Esophagus squamous epithelium (tissue), 5 donors: ENCODE measurements at regions not wholly inside any gene's neighbourhood (a gene's known extent, or its start where the extent isn't known, plus 50 kb on each side); places are given as distances from the start of the nearest gene placed in this dataset.

Experiments
- DNase-seq: peaks from one replicate; lab custom pipeline; 2025; lab: John Stamatoyannopoulos, UW
- H3K27ac ChIP-seq, 4 donors: fragments of 200-600 bp; sonication (generic); one replicate each; pipeline ENCODE4 v1.5.1; 2016 to 2019; ENCODE audit warnings: mild to moderate bottlenecking in 1 of 4
- H3K27me3 ChIP-seq, 4 donors: fragments of 200-600 bp; sonication (generic); 1 replicate in 3 of 4; 2 replicates in 1 of 4; pipeline versions ENCODE4 v1.5.1 to v1.6.0; 2017 to 2021; ENCODE audit warnings: antibody characterized with exemption in 1 of 4
- H3K36me3 ChIP-seq, 3 donors: fragments of 200-600 bp; sonication (generic); one replicate each; pipeline ENCODE4 v1.5.1; 2016 to 2019
- H3K4me1 ChIP-seq, 3 donors: fragments of 200-600 bp; sonication (generic); one replicate each; pipeline ENCODE4 v1.5.1; 2017 to 2019
- H3K4me3 ChIP-seq, 4 donors: fragments of 200-600 bp; sonication (generic); 1 replicate in 3 of 4; 2 replicates in 1 of 4; pipeline ENCODE4 v1.5.1; 2016 to 2019; ENCODE audit warnings: mild to moderate bottlenecking in 2 of 4, moderate library complexity in 1 of 4
- H3K9me3 ChIP-seq, 3 donors: fragments of 200-600 bp; sonication (generic); one replicate each; pipeline ENCODE4 v1.5.1; 2016 to 2019
- POLR2A ChIP-seq, 4 donors: fragments of 450-650 bp; IDR thresholded peaks; one replicate each; pipeline ENCODE4 v1.6.1; 2017; ENCODE audit warnings: antibody characterized with exemption in 4 of 4, mild to moderate bottlenecking in 4 of 4, moderate library complexity in 3 of 4
- WGBS, 2 donors: methylation state at CpG; one replicate each; pipeline ENCODE4 v1.1.5; 2018; 5-methylcytosine and 5-hydroxymethylcytosine counted together
- intact Hi-C: fragments of 100-400 bp; cut with DNase I; formaldehyde crosslinking; loops from one replicate; pipeline ENCODE4 v1.15.0; 2022
- TF ChIP-seq, protein P1 (sequence below), 6 experiments: fragments of 450-650 bp in 4 of 6; fragments of 200-600 bp in 2 of 6; sonication (generic) in 2 of 6; IDR thresholded peaks; one replicate each; pipeline ENCODE4 v1.5.1; 2016 to 2019; ENCODE audit warnings: antibody characterized with exemption in 6 of 6, mild to moderate bottlenecking in 4 of 6, moderate library complexity in 4 of 6
- donor health status: DM: yes; HTN: yes; CAD: no.

DNA sequence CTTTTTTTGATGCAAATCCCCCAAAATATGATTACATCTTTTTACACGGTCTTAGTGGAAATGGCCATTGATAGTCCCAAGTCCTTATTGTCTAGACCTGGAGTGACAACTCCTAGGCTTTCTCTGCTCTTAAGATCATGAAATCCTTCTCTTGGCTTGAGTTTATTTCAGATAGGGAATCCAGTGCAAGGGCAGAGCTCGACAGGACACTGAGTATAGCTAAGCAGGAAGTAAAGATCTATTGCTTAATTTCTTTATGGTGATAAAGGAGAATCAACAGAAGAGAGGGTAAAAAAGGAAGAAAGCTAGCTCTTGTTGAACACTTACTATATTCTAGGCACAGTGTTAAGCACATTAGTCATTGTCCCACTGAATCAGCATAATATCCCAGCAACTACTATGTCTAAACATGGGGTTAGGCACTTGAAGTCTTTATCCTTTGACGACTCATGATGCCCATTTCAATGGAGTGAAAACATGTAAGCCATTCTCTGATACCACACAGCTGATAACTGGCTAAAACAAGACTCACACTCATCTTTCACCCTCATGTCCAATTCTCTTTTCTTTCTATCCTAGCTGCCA is 74.1 kb upstream of the LRATD1 start:
- Histone ChIP-seq H3K27me3 (no peaks in the 10 kb centered on the region), H3K36me3 (no peaks in the 10 kb centered on the region), H3K27ac (peak overlapping the region in 3 of 4 donors; percentile 1 to 58 (median 51)), H3K4me3 (no peak overlapping the region), H3K9me3 (no peaks in the 10 kb centered on the region), H3K4me1 (peaks cover 7 to 48% (median 13%) of the 10 kb centered on the region in 3 donors)
- intact Hi-C loops: no loop called here
- TF ChIP-seq POLR2A (IDR thresholded peaks at IDR 0.05): no peak
- TF ChIP-seq, protein P1, sequence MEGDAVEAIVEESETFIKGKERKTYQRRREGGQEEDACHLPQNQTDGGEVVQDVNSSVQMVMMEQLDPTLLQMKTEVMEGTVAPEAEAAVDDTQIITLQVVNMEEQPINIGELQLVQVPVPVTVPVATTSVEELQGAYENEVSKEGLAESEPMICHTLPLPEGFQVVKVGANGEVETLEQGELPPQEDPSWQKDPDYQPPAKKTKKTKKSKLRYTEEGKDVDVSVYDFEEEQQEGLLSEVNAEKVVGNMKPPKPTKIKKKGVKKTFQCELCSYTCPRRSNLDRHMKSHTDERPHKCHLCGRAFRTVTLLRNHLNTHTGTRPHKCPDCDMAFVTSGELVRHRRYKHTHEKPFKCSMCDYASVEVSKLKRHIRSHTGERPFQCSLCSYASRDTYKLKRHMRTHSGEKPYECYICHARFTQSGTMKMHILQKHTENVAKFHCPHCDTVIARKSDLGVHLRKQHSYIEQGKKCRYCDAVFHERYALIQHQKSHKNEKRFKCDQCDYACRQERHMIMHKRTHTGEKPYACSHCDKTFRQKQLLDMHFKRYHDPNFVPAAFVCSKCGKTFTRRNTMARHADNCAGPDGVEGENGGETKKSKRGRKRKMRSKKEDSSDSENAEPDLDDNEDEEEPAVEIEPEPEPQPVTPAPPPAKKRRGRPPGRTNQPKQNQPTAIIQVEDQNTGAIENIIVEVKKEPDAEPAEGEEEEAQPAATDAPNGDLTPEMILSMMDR (IDR thresholded peaks at IDR 0.05): no peak
- no peak for DNase-seq
- WGBS, 2 donors: 49 to 58% methylated on average over 3 of the region's 3 CpGs

DNA sequence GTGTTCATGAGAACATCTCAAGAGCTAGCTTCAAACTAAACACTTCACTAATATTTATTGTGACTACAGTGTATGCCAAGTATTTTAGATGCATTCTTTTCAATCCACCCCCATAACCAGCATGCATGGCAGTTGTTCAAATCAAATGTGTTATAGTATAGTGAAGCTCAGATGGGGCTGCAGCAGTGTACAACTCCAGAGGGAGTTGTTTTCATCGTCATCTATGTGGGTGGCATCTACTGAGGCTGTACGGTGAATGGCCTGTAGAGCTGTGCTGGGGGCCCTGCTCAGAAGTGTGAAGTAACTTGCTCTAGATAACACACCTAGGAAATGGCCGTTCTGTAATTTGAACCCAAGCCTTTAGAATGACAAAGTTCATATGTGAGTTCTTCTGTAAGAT is 71.8 kb upstream of the LRATD1 start:
- intact Hi-C loops: no loop called here
- no peak for TF ChIP-seq POLR2A (IDR thresholded peaks at IDR 0.05)
- TF ChIP-seq, protein P1 (IDR thresholded peaks at IDR 0.05): no peak
- H3K27me3 ChIP-seq: no peaks in the 10 kb centered on the region
- no peak overlapping the region for H3K4me3 ChIP-seq
- H3K4me1 ChIP-seq: peaks cover 7 to 43% (median 13%) of the 10 kb centered on the region in 3 donors
- H3K9me3 ChIP-seq: no peaks in the 10 kb centered on the region
- no peaks in the 10 kb centered on the region for H3K36me3 ChIP-seq
- no peak overlapping the region for H3K27ac ChIP-seq
- 81 to 85% methylated on average over 3 of the region's 3 CpGs for WGBS, 2 donors
- no peak for DNase-seq

DNA sequence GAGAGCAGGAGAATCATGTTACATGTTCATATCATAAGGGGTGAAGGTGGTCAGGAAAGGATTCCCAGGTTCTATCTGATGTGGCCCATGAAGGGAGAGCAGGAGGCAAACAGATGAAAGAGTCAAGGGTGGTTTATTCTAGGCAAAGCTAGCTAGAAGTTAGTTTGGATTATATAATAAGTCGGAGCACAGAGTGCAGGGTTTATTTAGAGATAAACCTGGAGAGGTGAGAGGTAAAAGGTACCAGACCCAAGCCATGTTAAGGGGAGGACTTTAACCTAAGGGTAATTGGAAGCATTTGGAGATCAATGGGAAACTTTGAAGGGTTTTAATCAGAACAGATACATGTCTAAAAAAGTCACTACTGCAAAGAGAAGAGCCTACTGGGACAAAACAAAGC is 69.2 kb upstream of the LRATD1 start:
- H3K27me3 ChIP-seq: no peaks in the 10 kb centered on the region
- DNase-seq: no peak
- H3K36me3 ChIP-seq: no peaks in the 10 kb centered on the region
- no peak overlapping the region for H3K27ac ChIP-seq
- no peaks in the 10 kb centered on the region for H3K9me3 ChIP-seq
- no peak overlapping the region for H3K4me3 ChIP-seq
- intact Hi-C loops: no loop called here
- no peak for TF ChIP-seq POLR2A (IDR thresholded peaks at IDR 0.05)
- TF ChIP-seq, protein P1 (IDR thresholded peaks at IDR 0.05): no peak
- WGBS, 2 donors: 67 to 81% methylated on average over 1 of the region's 1 CpG
- peaks cover 0 to 35% (median 0%) of the 10 kb centered on the region in 3 donors for H3K4me1 ChIP-seq

DNA sequence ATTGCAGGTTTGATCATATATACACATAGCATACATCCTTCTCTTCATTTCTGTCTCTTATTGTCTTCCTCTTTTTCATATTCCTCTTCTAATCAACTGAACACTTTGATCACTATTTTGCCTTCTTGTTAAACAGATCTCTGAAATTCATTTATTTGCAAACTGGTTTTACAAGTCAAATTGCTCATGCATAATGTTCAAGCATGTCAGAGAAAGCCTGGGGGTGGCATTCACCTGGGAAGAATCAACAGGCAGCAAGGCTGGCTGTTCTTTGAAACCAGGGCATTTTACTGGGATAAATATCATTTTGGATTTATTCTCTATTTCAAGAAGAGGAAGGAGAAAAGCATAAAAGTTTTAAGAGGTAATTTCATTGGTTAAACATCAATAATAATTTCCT is 66.9 kb upstream of the LRATD1 start:
- Histone ChIP-seq H3K27ac (peak overlapping the region in 3 of 4 donors; percentile 48 to 61 (median 48)), H3K27me3 (no peaks in the 10 kb centered on the region), H3K9me3 (no peaks in the 10 kb centered on the region), H3K36me3 (no peaks in the 10 kb centered on the region), H3K4me3 (no peak overlapping the region), H3K4me1 (peaks cover 0 to 28% (median 0%) of the 10 kb centered on the region in 3 donors)
- intact Hi-C loops: no loop called here
- no peak for TF ChIP-seq POLR2A (IDR thresholded peaks at IDR 0.05)
- TF ChIP-seq, protein P1 (IDR thresholded peaks at IDR 0.05): no peak
- no peak for DNase-seq

DNA sequence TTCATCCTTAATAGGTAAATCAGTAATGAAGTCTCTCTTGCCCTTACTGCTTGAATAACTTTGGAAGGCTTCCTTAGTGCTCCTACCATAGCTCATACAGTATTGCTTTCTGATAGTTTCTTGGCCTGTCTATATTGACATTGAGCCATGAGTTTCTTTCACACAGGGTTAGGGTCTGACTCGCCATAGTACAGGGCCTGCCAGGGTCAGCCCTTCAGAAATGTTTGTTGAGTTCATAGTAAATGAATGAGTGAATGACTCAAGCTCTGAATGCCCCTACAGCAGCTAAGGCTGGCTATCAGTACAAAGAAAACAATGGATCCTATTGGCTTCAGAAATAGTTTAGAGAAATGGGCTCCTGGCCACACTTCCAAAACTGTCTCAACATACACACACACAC is 65.0 kb upstream of the LRATD1 start:
- Histone ChIP-seq H3K4me1 (peaks cover 0 to 28% (median 0%) of the 10 kb centered on the region in 3 donors), H3K9me3 (no peaks in the 10 kb centered on the region), H3K27me3 (no peaks in the 10 kb centered on the region), H3K36me3 (no peaks in the 10 kb centered on the region), H3K27ac (no peak overlapping the region), H3K4me3 (no peak overlapping the region)
- intact Hi-C loops: no loop called here
- no peak for TF ChIP-seq POLR2A (IDR thresholded peaks at IDR 0.05)
- TF ChIP-seq, protein P1 (IDR thresholded peaks at IDR 0.05): no peak
- DNase-seq: no peak
- WGBS, 2 donors: 0 to 40% methylated on average over 1 of the region's 1 CpG
